ENCODE measurements at regions not wholly inside any gene's neighbourhood (a gene's known extent, or its start where the extent isn't known, plus 50 kb on each side); places are given as distances from the start of the nearest gene placed in this dataset.

DNA sequence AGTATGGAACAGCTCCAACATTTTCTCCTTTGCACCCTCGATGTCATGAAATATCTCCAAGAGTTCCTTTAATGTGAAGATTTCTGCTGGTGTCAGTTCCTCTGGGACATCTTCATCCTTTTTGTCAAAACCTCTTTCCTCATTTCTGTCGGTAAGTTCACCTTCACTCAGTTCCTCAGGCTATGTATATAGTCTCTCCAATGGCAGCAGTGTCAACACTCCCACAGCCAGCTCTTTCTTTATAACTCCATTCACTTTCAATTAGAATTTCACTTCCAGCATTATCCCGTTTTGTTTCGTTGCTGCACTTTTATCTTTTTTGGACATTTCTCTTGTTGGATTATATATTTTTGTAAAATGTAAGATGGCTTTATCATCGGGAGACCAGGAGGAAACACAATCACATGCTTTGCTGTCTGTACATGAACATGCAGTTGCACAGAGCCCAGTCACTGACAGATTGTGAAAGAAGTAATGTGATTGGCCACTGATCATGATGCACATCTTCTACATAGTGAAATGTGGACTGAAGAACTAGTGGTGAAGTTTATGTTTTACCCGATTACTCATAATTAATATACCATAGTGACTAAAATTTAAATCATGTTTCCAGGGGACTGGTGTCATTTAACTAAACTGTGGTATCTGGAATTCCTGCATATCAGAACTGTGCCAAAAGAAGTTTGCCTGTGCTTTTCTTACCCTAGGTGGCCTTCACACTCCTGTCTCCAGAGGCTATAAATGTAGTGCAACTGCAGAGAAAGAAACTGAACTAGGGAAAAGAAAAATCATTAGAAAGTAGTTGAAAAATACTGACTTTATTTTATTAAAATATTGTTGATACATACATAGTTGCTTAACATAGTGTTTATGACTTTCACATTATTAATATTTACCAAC is 289.6 kb downstream of the PPP1R3A start:
- intact Hi-C loops (cut with DNase I) = no loop called here
- DNase-seq = no peak
- Histone ChIP-seq H3K27ac (no peak overlapping the region), H3K4me1 (no peaks in the 10 kb centered on the region), H3K4me3 (no peak overlapping the region), H3K9me3 (no peaks in the 10 kb centered on the region), H3K36me3 (no peaks in the 10 kb centered on the region), H3K27me3 (no peaks in the 10 kb centered on the region)
- 50% methylated on average over 6 of the region's 6 CpGs for WGBS (ENCODE audit: insufficient coverage, low coverage, low lambda C conversion rate, missing lambda C conversion rate)
- TF ChIP-seq CTCF (IDR thresholded peaks at IDR 0.05) = no peak
- TF ChIP-seq POLR2A (IDR thresholded peaks at IDR 0.05) = no peak
- no peak for ATAC-seq

- TF ChIP-seq CTCF (IDR thresholded peaks at IDR 0.05) = no peak
- TF ChIP-seq POLR2A (IDR thresholded peaks at IDR 0.05) = no peak
These were observed 293.2 kb downstream of the PPP1R3A start for GRCh38 chr7:113625494-113626102.

DNA sequence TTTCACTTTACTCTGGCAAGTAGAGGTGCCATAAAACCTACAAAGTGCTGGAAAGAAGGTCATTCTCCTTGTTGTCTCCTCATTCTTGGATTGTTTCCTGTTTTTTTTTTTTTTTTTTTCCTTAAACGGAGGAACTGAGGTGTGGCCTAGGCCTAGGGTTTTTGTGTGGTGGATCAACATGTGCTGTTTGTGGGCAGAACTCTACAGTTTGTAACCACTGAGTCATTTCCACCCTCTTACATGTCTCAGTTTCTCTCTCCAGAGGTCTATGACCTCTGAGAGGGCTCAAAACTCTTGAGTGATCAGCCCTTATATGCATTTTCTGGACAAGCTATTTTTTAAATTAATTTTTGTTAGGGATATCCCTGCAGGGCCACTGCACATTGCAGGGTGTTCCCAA is 296.0 kb downstream of the PPP1R3A start:
- DNase-seq (no peak), ATAC-seq (no peak)
- intact Hi-C loops (cut with DNase I) = no loop called here
- no peaks in the 10 kb centered on the region for H3K9me3 ChIP-seq
- no peak for TF ChIP-seq CTCF (IDR thresholded peaks at IDR 0.05)
- no peak for TF ChIP-seq POLR2A (IDR thresholded peaks at IDR 0.05)
- 43% methylated on average over 1 of the region's 1 CpG for WGBS (ENCODE audit: insufficient coverage, low coverage, low lambda C conversion rate, missing lambda C conversion rate)
- no peaks in the 10 kb centered on the region for H3K27me3 ChIP-seq
- no peaks in the 10 kb centered on the region for H3K36me3 ChIP-seq
- H3K4me3 ChIP-seq = no peak overlapping the region
- no peak overlapping the region for H3K27ac ChIP-seq
- no peaks in the 10 kb centered on the region for H3K4me1 ChIP-seq

More at GRCh38 chr7:113625494-113626102, 293.2 kb downstream of the PPP1R3A start:
- no peak overlapping the region for H3K4me3 ChIP-seq
- no peaks in the 10 kb centered on the region for H3K9me3 ChIP-seq
- no peak overlapping the region for H3K27ac ChIP-seq
- no peaks in the 10 kb centered on the region for H3K36me3 ChIP-seq
- ATAC-seq = no peak
- H3K27me3 ChIP-seq = no peaks in the 10 kb centered on the region
- H3K4me1 ChIP-seq = no peaks in the 10 kb centered on the region
- intact Hi-C loops (cut with DNase I) = no loop called here
- no peak for DNase-seq

- Histone ChIP-seq H3K27me3 (no peaks in the 10 kb centered on the region), H3K27ac (no peak overlapping the region), H3K4me1 (no peaks in the 10 kb centered on the region), H3K9me3 (no peaks in the 10 kb centered on the region), H3K36me3 (no peaks in the 10 kb centered on the region), H3K4me3 (no peak overlapping the region)
- no peak for DNase-seq
- TF ChIP-seq CTCF (IDR thresholded peaks at IDR 0.05) (no peak), POLR2A (IDR thresholded peaks at IDR 0.05) (no peak)
- ATAC-seq = no peak
- WGBS (ENCODE audit: insufficient coverage, low coverage, low lambda C conversion rate, missing lambda C conversion rate) = 43% methylated on average over 2 of the region's 2 CpGs
- intact Hi-C loops (cut with DNase I) = no loop called here
These were observed 308.2 kb downstream of the PPP1R3A start for GRCh38 chr7:113610572-113610971.
